MCF 10A (cell line): ENCODE measurements at regions not wholly inside any gene's neighbourhood (a gene's known extent, or its start where the extent isn't known, plus 50 kb on each side); places are given as distances from the start of the nearest gene placed in this dataset.
"Not testable (repeated sequence)": the region's sequence is repeated elsewhere in the genome, so short reads cannot be mapped to it uniquely, and the experiment has no call there.

Experiments
- BruUV-seq: library from RNA; stranded (reverse); fragments of 400-500 nt; replicated peaks from 2 replicates; lab custom pipeline; 2021; lab: Mats Ljungman, UMichigan
- CTCF ChIA-PET: fragments of 300-600 bp; sonication (Branson Sonifier 250); formaldehyde crosslinking; extraction: SDS; loops from one replicate; lab custom pipeline; 2021; ENCODE audit warnings: antibody characterized with exemption, inconsistent platforms; lab: Yijun Ruan, JAX
- POLR2A ChIA-PET: fragments of 300-600, 350-650 bp; sonication (Branson Sonifier 250); formaldehyde crosslinking; extraction: SDS; loops from one replicate; lab custom pipeline; 2020; ENCODE audit warnings: antibody characterized with exemption, inconsistent platforms; lab: Yijun Ruan, JAX
- DNase-seq: peaks from one replicate; pipeline ENCODE4 v3.0.0-alpha.2; 2018; ENCODE audit not compliant: unreplicated experiment
- H3K27ac Mint-ChIP-seq: one replicate; pipeline ENCODE4 v1.8.0; 2022; ENCODE audit warnings: mild to moderate bottlenecking, low read depth, mixed read lengths; ENCODE audit not compliant: unreplicated experiment
- H3K27me3 Mint-ChIP-seq: one replicate; pipeline ENCODE4 v1.8.0; 2022; ENCODE audit warnings: mixed read lengths; ENCODE audit not compliant: insufficient read depth, unreplicated experiment
- H3K36me3 Mint-ChIP-seq: one replicate; pipeline ENCODE4 v1.8.0; 2022; ENCODE audit warnings: mild to moderate bottlenecking, moderate library complexity, mixed read lengths; ENCODE audit not compliant: insufficient read depth, unreplicated experiment
- H3K4me1 Mint-ChIP-seq: one replicate; pipeline ENCODE4 v1.8.0; 2022; ENCODE audit warnings: mixed read lengths; ENCODE audit not compliant: insufficient read depth, unreplicated experiment
- H3K4me3 Mint-ChIP-seq: one replicate; pipeline ENCODE4 v1.8.0; 2022; ENCODE audit warnings: mild to moderate bottlenecking, moderate library complexity, mixed read lengths; ENCODE audit not compliant: unreplicated experiment
- H3K9me3 Mint-ChIP-seq: one replicate; pipeline ENCODE4 v1.8.0; 2022; ENCODE audit warnings: mixed read lengths; ENCODE audit not compliant: unreplicated experiment
- intact Hi-C: fragments of 100-400 bp; cut with micrococcal nuclease; formaldehyde crosslinking; loops from 2 replicates; pipeline ENCODE4 v1.14.1; 2022
- TF ChIP-seq, protein P1 (sequence below): fragments of 200-600 bp; IDR thresholded peaks from one replicate; pipeline ENCODE4 v1.8.0; 2022; ENCODE audit warnings: antibody characterized with exemption, mild to moderate bottlenecking; ENCODE audit not compliant: unreplicated experiment

DNA sequence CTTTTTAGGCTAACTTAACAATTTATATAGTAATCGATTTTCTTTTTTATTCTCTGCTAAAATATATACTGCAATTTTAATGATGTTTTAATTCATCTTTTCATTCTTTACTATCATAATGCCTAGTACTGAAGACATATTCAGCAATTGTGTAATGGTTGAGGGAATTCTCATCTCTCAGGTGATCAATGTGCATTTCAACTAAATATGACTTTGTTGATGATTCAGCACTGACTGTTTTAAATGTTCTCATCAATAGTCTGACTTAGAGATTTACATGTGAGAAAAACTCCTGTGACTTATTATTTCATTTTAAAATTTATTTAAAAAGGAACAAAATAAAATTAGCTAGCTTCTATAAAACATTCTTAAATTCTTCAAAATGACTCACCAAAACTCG lies 1450.3 kb downstream of the STIM2 start:
- Mint-ChIP-seq H3K27me3 (no peaks in the 10 kb centered on the region), H3K27ac (no peak overlapping the region), H3K4me3 (no peak overlapping the region), H3K36me3 (no peaks in the 10 kb centered on the region), H3K9me3 (peaks cover 9% of the 10 kb centered on the region), H3K4me1 (no peaks in the 10 kb centered on the region)
- intact Hi-C loops = no loop called here
- TF ChIP-seq, protein P1, sequence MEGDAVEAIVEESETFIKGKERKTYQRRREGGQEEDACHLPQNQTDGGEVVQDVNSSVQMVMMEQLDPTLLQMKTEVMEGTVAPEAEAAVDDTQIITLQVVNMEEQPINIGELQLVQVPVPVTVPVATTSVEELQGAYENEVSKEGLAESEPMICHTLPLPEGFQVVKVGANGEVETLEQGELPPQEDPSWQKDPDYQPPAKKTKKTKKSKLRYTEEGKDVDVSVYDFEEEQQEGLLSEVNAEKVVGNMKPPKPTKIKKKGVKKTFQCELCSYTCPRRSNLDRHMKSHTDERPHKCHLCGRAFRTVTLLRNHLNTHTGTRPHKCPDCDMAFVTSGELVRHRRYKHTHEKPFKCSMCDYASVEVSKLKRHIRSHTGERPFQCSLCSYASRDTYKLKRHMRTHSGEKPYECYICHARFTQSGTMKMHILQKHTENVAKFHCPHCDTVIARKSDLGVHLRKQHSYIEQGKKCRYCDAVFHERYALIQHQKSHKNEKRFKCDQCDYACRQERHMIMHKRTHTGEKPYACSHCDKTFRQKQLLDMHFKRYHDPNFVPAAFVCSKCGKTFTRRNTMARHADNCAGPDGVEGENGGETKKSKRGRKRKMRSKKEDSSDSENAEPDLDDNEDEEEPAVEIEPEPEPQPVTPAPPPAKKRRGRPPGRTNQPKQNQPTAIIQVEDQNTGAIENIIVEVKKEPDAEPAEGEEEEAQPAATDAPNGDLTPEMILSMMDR = no peak
- POLR2A ChIA-PET = no interaction called here
- BruUV-seq = no TSS peak
- CTCF ChIA-PET = interaction anchor here (0.6 to 1.4 kb wide), 2 partner anchors 20 to 22 kb away, joined by 3 to 7 read pairs; no protein-coding TSS in a partner anchor
- no peak for DNase-seq

DNA sequence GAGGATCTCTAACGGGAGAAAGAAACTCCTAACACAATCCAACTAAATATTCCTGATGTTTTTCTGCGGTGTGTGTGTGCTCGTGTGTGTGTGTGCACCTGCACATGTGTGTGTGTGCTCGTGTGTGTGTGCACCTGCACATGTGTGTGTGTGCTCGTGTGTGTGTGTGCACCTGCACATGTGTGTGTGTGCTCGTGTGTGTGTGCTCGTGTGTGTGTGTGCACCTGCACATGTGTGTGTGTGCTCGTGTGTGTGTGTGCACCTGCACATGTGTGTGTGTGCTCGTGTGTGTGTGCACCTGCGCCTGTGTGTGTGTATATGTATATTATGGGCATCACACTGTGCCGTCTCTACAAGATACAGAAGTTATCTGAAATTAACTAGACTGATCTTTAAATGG lies 1451.9 kb downstream of the STIM2 start:
- H3K4me1 Mint-ChIP-seq, H3K4me3 Mint-ChIP-seq, H3K36me3 Mint-ChIP-seq, BruUV-seq, intact Hi-C loops, H3K9me3 Mint-ChIP-seq, H3K27me3 Mint-ChIP-seq, DNase-seq, CTCF ChIA-PET, H3K27ac Mint-ChIP-seq: not testable (repeated sequence)
- POLR2A ChIA-PET = interaction anchor here (0.5 kb wide), 1 partner anchor 8 kb away, joined by 4 read pairs; no protein-coding TSS in a partner anchor

DNA sequence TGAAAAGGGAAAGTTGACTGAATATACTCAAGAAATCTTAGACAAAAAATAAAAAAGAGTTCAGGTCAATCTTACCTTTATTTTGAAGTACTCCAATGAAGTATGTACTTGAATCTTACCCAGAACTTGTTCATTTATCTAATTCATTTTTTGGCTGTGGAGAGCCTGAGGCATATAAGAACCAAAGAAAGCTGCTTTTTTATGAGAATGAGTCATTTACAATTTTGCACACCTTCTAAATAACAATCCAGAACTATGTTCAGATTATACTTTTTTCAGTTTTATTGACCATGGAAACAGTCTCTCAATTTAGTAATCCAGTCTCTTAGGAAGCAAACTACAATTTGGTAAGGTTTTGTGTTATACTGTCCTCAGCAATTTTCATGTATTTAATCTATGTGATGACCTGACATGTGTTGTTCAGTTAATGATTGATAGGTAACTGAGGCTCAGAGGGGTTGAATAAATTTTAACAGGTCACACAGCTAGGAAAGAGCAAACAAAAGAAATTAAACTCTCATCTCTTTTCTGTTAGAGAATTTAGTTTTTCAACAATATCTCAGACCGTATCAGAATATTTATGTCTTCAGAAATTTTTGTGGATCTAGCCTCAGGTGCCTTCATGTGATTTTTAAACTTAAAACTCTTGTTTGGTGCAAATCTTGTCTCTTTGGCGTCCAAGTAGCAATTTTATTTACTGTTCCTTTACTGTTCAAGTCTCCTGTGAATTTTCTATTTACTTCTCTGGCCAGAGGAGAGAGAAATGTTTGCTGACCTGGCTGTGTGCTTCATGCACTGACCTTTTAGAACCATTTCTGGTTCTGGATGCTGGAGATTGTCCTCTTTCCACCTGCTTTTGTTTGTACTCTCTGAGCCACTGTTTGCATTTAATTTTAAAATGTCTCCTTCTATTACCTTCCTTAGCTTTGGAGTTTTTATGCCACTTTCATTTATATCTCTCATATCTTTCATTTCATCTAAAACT lies 1453.4 kb downstream of the STIM2 start:
- Mint-ChIP-seq H3K9me3 (no peaks in the 10 kb centered on the region), H3K4me3 (no peak overlapping the region), H3K27ac (no peak overlapping the region), H3K27me3 (no peaks in the 10 kb centered on the region), H3K4me1 (no peaks in the 10 kb centered on the region), H3K36me3 (no peaks in the 10 kb centered on the region)
- DNase-seq = no peak
- intact Hi-C loops = no loop called here
- POLR2A ChIA-PET = no interaction called here
- CTCF ChIA-PET = no interaction called here
- TF ChIP-seq, protein P1 = no peak
- BruUV-seq = no TSS peak

DNA sequence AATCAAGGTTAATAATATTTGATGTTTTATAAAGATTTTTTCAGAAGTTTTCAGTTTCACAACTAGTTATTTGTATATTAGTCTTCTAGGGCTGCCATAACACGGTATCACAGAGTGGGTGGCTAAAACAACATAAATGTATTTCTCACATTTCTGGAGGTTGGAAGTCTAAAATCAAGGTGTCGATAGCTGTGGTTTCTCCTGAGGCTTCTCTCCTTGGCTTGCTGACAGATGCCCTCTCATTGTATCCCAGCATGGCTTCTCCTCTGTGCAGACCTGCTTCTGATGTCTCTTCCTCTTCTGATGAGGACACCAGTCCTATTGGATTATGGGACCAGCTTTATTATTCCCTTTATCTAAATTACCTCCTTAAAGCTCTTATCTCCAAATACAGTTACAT lies 1456.6 kb downstream of the STIM2 start:
- no peak for DNase-seq
- H3K4me3 Mint-ChIP-seq = no peak overlapping the region

More for the DNA sequence above, 1456.6 kb downstream of the STIM2 start:
- ChIA-PET CTCF (no interaction called here), POLR2A (no interaction called here)
- no TSS peak for BruUV-seq
- intact Hi-C loops = no loop called here
- Mint-ChIP-seq H3K27ac (no peak overlapping the region), H3K9me3 (no peaks in the 10 kb centered on the region), H3K36me3 (no peaks in the 10 kb centered on the region), H3K4me1 (no peaks in the 10 kb centered on the region), H3K27me3 (no peaks in the 10 kb centered on the region)
- TF ChIP-seq, protein P1 = no peak
